ENCODE measurements at regions not wholly inside any gene's neighbourhood (a gene's known extent, or its start where the extent isn't known, plus 50 kb on each side); places are given as distances from the start of the nearest gene placed in this dataset.
"Not testable (repeated sequence)": the region's sequence is repeated elsewhere in the genome, so short reads cannot be mapped to it uniquely, and the experiment has no call there.

- TF ChIP-seq, protein P1, sequence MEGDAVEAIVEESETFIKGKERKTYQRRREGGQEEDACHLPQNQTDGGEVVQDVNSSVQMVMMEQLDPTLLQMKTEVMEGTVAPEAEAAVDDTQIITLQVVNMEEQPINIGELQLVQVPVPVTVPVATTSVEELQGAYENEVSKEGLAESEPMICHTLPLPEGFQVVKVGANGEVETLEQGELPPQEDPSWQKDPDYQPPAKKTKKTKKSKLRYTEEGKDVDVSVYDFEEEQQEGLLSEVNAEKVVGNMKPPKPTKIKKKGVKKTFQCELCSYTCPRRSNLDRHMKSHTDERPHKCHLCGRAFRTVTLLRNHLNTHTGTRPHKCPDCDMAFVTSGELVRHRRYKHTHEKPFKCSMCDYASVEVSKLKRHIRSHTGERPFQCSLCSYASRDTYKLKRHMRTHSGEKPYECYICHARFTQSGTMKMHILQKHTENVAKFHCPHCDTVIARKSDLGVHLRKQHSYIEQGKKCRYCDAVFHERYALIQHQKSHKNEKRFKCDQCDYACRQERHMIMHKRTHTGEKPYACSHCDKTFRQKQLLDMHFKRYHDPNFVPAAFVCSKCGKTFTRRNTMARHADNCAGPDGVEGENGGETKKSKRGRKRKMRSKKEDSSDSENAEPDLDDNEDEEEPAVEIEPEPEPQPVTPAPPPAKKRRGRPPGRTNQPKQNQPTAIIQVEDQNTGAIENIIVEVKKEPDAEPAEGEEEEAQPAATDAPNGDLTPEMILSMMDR (conservative IDR thresholded peaks at IDR 0.05; ENCODE audit: low read depth, low read length): not testable (repeated sequence)
- not testable (repeated sequence) for TF ChIP-seq EZH2 (IDR thresholded peaks at IDR 0.05; ENCODE audit: borderline replicate concordance, low read depth, low read length, poor library complexity, severe bottlenecking)
Observed at GRCh38 chr1:149275802-149276201, 172.5 kb upstream of the NBPF9 start.
